ENCODE measurements at regions not wholly inside any gene's neighbourhood (a gene's known extent, or its start where the extent isn't known, plus 50 kb on each side); places are given as distances from the start of the nearest gene placed in this dataset.

DNA sequence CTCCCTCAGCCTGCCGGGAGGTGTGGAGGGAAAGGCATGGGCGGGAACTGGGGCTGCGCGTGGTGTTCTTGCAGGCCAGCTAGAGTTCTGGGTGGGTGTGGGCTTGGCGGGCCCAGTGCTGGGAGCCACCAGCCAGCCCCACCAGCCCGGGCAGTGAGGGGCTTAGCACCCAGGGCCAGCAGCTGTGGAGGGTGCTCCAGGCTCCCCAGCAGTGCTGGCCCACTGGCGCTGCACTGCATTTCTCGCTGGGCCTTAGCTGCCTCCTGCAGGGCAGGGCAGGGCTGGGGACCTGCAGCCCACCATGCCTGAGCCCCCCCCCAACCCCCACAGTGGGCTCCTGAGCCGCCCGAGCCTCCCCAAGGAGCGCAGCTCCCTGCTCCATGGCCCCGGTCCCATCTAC is 304.2 kb downstream of the KCNA4 start:
- no peaks in the 10 kb centered on the region for H3K4me1 ChIP-seq (ENCODE audit: control insufficient read depth, insufficient read depth, low read length, unreplicated experiment)
- no peak overlapping the region for H2AFZ ChIP-seq (ENCODE audit: low read length, unreplicated experiment)
- H3K4me3 ChIP-seq (ENCODE audit: low read depth, low read length) = no peak overlapping the region
- H3K36me3 ChIP-seq (ENCODE audit: insufficient read depth, low read length) = no peaks in the 10 kb centered on the region
- no peak overlapping the region for H3K27ac ChIP-seq (ENCODE audit: low read depth, low read length)
- no peaks in the 10 kb centered on the region for H3K27me3 ChIP-seq (ENCODE audit: insufficient read depth, low read length)
- no peaks in the 10 kb centered on the region for H3K79me2 ChIP-seq (ENCODE audit: control insufficient read depth, insufficient read depth, low read length, unreplicated experiment)

DNA sequence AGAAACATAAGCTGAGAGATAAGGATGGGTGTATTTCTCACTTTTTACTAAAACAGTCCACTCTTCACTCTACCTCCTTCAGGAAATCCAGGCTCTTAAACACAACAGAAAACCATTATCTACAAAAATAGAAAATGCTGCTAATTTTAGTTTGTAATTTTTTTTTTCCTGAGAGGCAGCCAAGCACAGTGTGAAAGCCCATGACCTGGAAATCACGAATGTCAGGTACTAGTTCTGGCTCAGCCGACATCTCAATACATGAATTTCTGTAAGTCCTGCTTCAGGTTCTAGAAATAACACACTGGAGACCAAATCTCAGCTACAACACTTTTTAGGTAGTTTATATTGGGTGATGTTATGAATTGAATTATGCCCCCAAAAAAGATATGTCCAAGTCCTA is 308.9 kb downstream of the KCNA4 start:
- Histone ChIP-seq H3K27ac (ENCODE audit: low read depth, low read length) (no peak overlapping the region), H3K27me3 (ENCODE audit: insufficient read depth, low read length) (no peaks in the 10 kb centered on the region), H3K36me3 (ENCODE audit: insufficient read depth, low read length) (no peaks in the 10 kb centered on the region), H3K79me2 (ENCODE audit: control insufficient read depth, insufficient read depth, low read length, unreplicated experiment) (no peaks in the 10 kb centered on the region), H3K4me1 (ENCODE audit: control insufficient read depth, insufficient read depth, low read length, unreplicated experiment) (no peaks in the 10 kb centered on the region), H3K4me3 (ENCODE audit: low read depth, low read length) (no peak overlapping the region), H2AFZ (ENCODE audit: low read length, unreplicated experiment) (no peak overlapping the region)

DNA sequence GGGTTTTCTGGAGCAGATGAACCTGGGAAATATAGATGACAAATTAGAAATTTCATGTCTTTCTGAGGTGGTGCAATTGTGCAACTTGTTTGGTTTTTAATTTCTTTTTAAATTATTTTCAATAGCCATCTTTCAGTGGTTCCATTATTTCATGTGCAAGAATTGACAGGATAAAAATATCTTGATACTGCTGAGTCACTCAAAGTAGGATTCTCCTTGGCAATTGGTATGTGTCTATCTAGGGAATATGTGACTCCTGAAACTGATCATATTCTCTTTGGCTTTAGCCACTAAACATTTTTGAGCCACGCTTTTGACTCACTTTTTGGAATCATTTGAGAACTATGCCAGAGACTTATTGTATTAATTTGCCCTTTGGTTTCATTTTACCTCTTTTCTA is 331.5 kb downstream of the KCNA4 start:
- Histone ChIP-seq H3K4me3 (ENCODE audit: low read depth, low read length) (no peak overlapping the region), H3K4me1 (ENCODE audit: control insufficient read depth, insufficient read depth, low read length, unreplicated experiment) (no peaks in the 10 kb centered on the region), H3K27me3 (ENCODE audit: insufficient read depth, low read length) (peaks cover 10% of the 10 kb centered on the region; the same call in 1 of the 2 replicates), H3K27ac (ENCODE audit: low read depth, low read length) (no peak overlapping the region), H2AFZ (ENCODE audit: low read length, unreplicated experiment) (no peak overlapping the region), H3K36me3 (ENCODE audit: insufficient read depth, low read length) (no peaks in the 10 kb centered on the region), H3K79me2 (ENCODE audit: control insufficient read depth, insufficient read depth, low read length, unreplicated experiment) (no peaks in the 10 kb centered on the region)

DNA sequence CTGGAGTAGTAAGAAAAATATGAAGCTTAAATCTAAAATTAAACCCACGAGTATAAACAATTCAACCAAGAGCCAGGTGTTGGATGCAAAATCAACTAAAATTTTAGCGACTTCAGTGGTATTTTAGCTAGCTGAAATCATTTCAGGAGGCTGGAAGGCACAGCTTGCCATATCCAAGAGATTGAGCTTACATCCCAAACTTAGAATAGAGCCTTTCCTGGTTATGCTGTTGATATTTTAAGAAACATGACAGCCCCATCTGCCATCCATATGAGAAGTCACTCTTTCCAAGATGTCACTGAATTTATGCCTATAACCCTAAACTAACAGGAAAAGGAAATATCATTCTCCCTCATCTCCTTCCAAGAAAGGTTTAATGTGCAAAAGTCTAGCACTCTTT is 334.0 kb downstream of the KCNA4 start:
- no peaks in the 10 kb centered on the region for H3K79me2 ChIP-seq (ENCODE audit: control insufficient read depth, insufficient read depth, low read length, unreplicated experiment)
- H2AFZ ChIP-seq (ENCODE audit: low read length, unreplicated experiment) = no peak overlapping the region
- no peak overlapping the region for H3K4me3 ChIP-seq (ENCODE audit: low read depth, low read length)
- H3K27me3 ChIP-seq (ENCODE audit: insufficient read depth, low read length) = peaks cover 5% of the 10 kb centered on the region; the same call in 1 of the 2 replicates
- H3K4me1 ChIP-seq (ENCODE audit: control insufficient read depth, insufficient read depth, low read length, unreplicated experiment) = no peaks in the 10 kb centered on the region
- H3K36me3 ChIP-seq (ENCODE audit: insufficient read depth, low read length) = no peaks in the 10 kb centered on the region
- no peak overlapping the region for H3K27ac ChIP-seq (ENCODE audit: low read depth, low read length)

DNA sequence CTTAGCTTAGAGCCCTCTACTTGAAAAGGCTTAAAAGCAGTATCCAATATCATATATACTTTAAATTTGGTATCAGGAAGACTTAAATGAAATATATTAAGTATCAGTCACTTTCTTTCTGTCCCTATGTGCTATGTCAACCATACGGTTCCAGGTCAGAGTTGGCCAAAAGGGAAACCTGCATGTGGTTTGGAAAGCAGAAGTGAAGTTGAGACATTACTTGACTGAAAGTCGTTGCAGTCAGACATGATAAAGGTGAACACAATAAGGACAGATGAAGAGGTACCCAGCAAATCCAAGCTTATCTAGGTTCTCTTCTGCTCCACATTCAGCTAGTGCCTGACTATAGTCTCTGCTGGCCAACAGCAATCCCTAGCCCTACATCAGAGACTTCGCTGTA is 336.8 kb downstream of the KCNA4 start:
- no peaks in the 10 kb centered on the region for H3K4me1 ChIP-seq (ENCODE audit: control insufficient read depth, insufficient read depth, low read length, unreplicated experiment)
- no peaks in the 10 kb centered on the region for H3K36me3 ChIP-seq (ENCODE audit: insufficient read depth, low read length)
- H3K79me2 ChIP-seq (ENCODE audit: control insufficient read depth, insufficient read depth, low read length, unreplicated experiment) = no peaks in the 10 kb centered on the region
- no peak overlapping the region for H3K4me3 ChIP-seq (ENCODE audit: low read depth, low read length)
- H2AFZ ChIP-seq (ENCODE audit: low read length, unreplicated experiment) = no peak overlapping the region
- H3K27me3 ChIP-seq (ENCODE audit: insufficient read depth, low read length) = peaks cover 4% of the 10 kb centered on the region; the same call in 1 of the 2 replicates
- H3K27ac ChIP-seq (ENCODE audit: low read depth, low read length) = no peak overlapping the region

DNA sequence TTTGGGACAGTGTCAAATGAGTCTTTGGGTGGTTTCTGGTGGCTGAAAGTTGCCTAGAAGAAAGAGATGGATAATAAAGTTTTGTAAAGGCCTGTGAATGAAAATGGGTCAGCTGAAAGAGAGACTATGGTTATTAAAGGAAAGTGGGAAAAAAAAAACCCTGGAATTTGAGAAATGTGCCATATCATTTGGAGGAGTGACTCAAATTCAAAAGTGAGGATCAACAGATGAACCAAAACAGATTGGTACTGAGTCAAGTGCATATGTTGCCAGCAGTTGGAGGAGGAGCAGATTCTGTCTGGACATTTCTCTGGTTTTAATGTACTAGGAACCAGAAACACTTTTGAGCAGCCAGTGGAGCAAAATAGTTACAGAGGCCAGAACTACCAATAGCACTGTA is 339.8 kb downstream of the KCNA4 start:
- Histone ChIP-seq H3K27me3 (ENCODE audit: insufficient read depth, low read length) (peaks cover 4% of the 10 kb centered on the region; the same call in 1 of the 2 replicates), H2AFZ (ENCODE audit: low read length, unreplicated experiment) (no peak overlapping the region)

DNA sequence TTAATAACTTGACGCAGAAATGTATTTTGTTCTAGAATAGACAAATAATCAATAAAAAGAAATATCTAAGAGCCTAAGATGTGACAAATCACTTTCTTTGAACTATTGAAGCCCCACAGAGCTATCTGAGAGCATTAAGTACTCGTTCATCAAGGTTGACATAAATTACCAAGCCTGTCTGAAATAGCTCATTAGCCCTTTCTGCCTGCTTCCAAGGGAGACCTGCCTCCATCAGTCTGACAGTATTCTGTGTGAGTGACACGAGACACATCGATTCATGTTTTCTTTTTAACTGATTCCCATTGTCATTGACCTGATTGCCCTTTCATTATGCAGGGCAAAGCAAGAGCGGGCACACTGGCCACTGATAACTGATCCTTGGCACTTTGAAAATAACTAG is 347.5 kb downstream of the KCNA4 start:
- H2AFZ ChIP-seq (ENCODE audit: low read length, unreplicated experiment) = no peak overlapping the region
- H3K36me3 ChIP-seq (ENCODE audit: insufficient read depth, low read length) = no peaks in the 10 kb centered on the region
- no peaks in the 10 kb centered on the region for H3K4me1 ChIP-seq (ENCODE audit: control insufficient read depth, insufficient read depth, low read length, unreplicated experiment)
- no peak overlapping the region for H3K4me3 ChIP-seq (ENCODE audit: low read depth, low read length)
- H3K79me2 ChIP-seq (ENCODE audit: control insufficient read depth, insufficient read depth, low read length, unreplicated experiment) = no peaks in the 10 kb centered on the region
- no peak overlapping the region for H3K27ac ChIP-seq (ENCODE audit: low read depth, low read length)
- H3K27me3 ChIP-seq (ENCODE audit: insufficient read depth, low read length) = no peaks in the 10 kb centered on the region

More for the DNA sequence above, 339.8 kb downstream of the KCNA4 start:
- Histone ChIP-seq H3K4me1 (ENCODE audit: control insufficient read depth, insufficient read depth, low read length, unreplicated experiment) (no peaks in the 10 kb centered on the region), H3K27ac (ENCODE audit: low read depth, low read length) (no peak overlapping the region), H3K36me3 (ENCODE audit: insufficient read depth, low read length) (no peaks in the 10 kb centered on the region), H3K4me3 (ENCODE audit: low read depth, low read length) (no peak overlapping the region), H3K79me2 (ENCODE audit: control insufficient read depth, insufficient read depth, low read length, unreplicated experiment) (no peaks in the 10 kb centered on the region)

DNA sequence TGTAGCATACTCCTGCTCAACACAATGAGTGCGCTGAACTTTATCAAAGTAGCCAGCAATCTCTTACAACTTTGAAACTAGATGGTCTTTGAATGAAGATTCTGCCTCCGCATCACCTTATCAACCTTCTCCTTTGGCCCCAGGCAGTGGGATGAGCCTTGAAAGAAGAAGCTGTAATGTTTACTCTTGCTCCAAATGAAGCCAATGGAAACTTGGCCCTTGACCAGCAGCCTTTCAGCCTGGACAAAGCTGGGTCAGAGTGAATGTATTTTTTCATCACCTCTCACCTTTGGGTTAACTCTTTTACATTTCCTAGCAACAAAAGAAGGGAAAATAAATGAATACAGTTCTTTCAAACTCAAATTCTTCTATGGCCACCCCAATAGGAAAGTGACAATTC is 359.1 kb downstream of the KCNA4 start:
- H3K4me3 ChIP-seq (ENCODE audit: low read depth, low read length) = no peak overlapping the region
- H3K4me1 ChIP-seq (ENCODE audit: control insufficient read depth, insufficient read depth, low read length, unreplicated experiment) = no peaks in the 10 kb centered on the region
- H3K27ac ChIP-seq (ENCODE audit: low read depth, low read length) = no peak overlapping the region
- no peak overlapping the region for H2AFZ ChIP-seq (ENCODE audit: low read length, unreplicated experiment)
- H3K79me2 ChIP-seq (ENCODE audit: control insufficient read depth, insufficient read depth, low read length, unreplicated experiment) = no peaks in the 10 kb centered on the region
- H3K27me3 ChIP-seq (ENCODE audit: insufficient read depth, low read length) = no peaks in the 10 kb centered on the region
- H3K36me3 ChIP-seq (ENCODE audit: insufficient read depth, low read length) = no peaks in the 10 kb centered on the region

DNA sequence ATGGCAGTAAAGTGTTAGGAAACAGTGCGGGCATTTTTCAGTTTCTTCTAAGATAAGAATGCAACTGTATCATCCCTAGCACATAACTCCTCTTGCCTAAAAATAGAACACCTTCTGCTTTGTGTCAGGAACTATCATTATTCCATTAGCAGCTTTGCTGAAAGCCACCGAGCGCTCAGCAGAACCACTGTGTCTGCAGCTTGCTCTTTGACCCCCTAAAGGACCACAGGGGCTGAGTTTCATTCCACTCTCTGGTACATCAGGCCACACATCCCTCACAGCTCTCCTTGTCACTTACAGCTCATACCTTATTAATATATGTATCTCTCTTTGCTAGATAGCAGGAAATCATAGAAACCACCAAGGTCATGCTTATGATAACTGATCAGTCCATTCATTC is 360.2 kb downstream of the KCNA4 start:
- no peaks in the 10 kb centered on the region for H3K27me3 ChIP-seq (ENCODE audit: insufficient read depth, low read length)
- H3K36me3 ChIP-seq (ENCODE audit: insufficient read depth, low read length) = no peaks in the 10 kb centered on the region
- H3K79me2 ChIP-seq (ENCODE audit: control insufficient read depth, insufficient read depth, low read length, unreplicated experiment) = no peaks in the 10 kb centered on the region
- H3K27ac ChIP-seq (ENCODE audit: low read depth, low read length) = no peak overlapping the region
- no peak overlapping the region for H3K4me3 ChIP-seq (ENCODE audit: low read depth, low read length)
- no peaks in the 10 kb centered on the region for H3K4me1 ChIP-seq (ENCODE audit: control insufficient read depth, insufficient read depth, low read length, unreplicated experiment)
- H2AFZ ChIP-seq (ENCODE audit: low read length, unreplicated experiment) = no peak overlapping the region

DNA sequence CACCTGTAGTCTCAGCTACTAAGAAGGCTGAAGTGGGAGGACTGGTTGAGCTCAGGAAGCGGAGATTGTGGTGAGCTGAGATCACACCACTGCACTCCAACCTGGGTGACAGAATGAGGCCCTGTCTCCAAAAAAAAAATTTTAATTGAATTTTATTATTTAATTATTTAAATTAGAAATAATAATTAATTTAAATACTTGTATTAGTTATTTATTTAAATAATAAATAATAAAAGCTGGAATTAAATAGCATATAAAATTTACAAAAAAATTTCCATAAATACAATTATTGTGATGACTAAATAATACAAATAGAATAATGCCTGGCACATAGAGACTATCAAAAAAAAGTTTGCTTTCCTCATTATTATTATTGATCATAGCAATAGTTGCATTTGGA is 371.5 kb downstream of the KCNA4 start:
- H2AFZ ChIP-seq (ENCODE audit: low read length, unreplicated experiment) = no peak overlapping the region
- no peaks in the 10 kb centered on the region for H3K4me1 ChIP-seq (ENCODE audit: control insufficient read depth, insufficient read depth, low read length, unreplicated experiment)
- 0 out of 2 replicates have a peak, but pooled peaks cover 7% of the 10 kb centered on the region for H3K27me3 ChIP-seq (ENCODE audit: insufficient read depth, low read length)
- H3K79me2 ChIP-seq (ENCODE audit: control insufficient read depth, insufficient read depth, low read length, unreplicated experiment) = no peaks in the 10 kb centered on the region
- no peak overlapping the region for H3K27ac ChIP-seq (ENCODE audit: low read depth, low read length)
- no peaks in the 10 kb centered on the region for H3K36me3 ChIP-seq (ENCODE audit: insufficient read depth, low read length)
- H3K4me3 ChIP-seq (ENCODE audit: low read depth, low read length) = no peak overlapping the region

DNA sequence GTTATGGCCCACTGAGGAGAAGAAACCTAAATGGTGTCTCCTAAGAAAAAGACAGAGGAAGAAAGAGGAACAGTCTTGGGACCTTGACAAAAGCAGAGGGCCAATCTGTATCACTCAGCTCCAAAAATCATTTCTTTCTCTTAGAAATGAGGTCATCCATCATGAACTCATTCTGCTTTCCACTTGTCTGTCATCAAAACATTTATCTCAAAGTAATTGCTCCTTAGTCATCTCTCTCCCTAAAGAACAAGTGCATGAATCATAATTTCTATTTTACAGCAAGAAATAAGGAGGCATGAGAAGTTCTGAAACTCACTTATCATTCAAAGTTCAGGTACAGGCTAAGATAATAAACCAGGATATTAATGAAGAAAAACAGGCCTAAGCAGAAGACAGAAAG is 375.6 kb downstream of the KCNA4 start:
- Histone ChIP-seq H3K4me3 (ENCODE audit: low read depth, low read length) (no peak overlapping the region), H2AFZ (ENCODE audit: low read length, unreplicated experiment) (no peak overlapping the region), H3K27me3 (ENCODE audit: insufficient read depth, low read length) (peaks cover 26% of the 10 kb centered on the region), H3K36me3 (ENCODE audit: insufficient read depth, low read length) (no peaks in the 10 kb centered on the region), H3K27ac (ENCODE audit: low read depth, low read length) (no peak overlapping the region), H3K79me2 (ENCODE audit: control insufficient read depth, insufficient read depth, low read length, unreplicated experiment) (no peaks in the 10 kb centered on the region), H3K4me1 (ENCODE audit: control insufficient read depth, insufficient read depth, low read length, unreplicated experiment) (no peaks in the 10 kb centered on the region)
